ENCODE measurements at regions not wholly inside any gene's neighbourhood (a gene's known extent, or its start where the extent isn't known, plus 50 kb on each side); places are given as distances from the start of the nearest gene placed in this dataset.
"Not testable (repeated sequence)": the region's sequence is repeated elsewhere in the genome, so short reads cannot be mapped to it uniquely, and the experiment has no call there.

DNA sequence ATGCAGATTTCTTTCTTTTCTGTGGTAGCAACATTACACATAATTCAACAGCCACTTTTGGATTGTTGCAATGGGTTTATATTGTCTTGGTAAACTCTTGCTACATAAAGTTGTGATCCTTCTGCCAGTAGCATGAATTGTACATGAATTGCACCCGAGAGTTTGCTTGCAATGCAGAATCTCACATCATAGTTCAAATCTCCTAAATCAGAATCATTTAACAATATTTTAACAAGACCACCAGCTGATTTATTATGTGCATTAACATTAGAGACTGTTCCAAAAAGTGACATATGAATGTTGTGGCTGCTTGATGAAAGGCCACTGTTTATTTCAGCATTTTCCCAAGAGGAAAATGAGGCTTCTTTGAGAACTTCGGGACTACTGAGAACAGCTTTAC is 1491.8 kb upstream of the NUDT12 start:
- DNase-seq (no peak), ATAC-seq (no peak)
- 38% methylated on average over 2 of the region's 2 CpGs for WGBS (ENCODE audit: insufficient coverage, low coverage, low lambda C conversion rate, missing lambda C conversion rate)
- no peaks in the 10 kb centered on the region for H3K27me3 ChIP-seq
- H3K4me3 ChIP-seq = no peak overlapping the region
- H3K27ac ChIP-seq = no peak overlapping the region
- intact Hi-C loops (cut with DNase I) = no loop called here
- no peaks in the 10 kb centered on the region for H3K4me1 ChIP-seq
- H3K9me3 ChIP-seq = no peaks in the 10 kb centered on the region
- no peaks in the 10 kb centered on the region for H3K36me3 ChIP-seq
- TF ChIP-seq POLR2A (IDR thresholded peaks at IDR 0.05) = no peak
- TF ChIP-seq, protein P1, sequence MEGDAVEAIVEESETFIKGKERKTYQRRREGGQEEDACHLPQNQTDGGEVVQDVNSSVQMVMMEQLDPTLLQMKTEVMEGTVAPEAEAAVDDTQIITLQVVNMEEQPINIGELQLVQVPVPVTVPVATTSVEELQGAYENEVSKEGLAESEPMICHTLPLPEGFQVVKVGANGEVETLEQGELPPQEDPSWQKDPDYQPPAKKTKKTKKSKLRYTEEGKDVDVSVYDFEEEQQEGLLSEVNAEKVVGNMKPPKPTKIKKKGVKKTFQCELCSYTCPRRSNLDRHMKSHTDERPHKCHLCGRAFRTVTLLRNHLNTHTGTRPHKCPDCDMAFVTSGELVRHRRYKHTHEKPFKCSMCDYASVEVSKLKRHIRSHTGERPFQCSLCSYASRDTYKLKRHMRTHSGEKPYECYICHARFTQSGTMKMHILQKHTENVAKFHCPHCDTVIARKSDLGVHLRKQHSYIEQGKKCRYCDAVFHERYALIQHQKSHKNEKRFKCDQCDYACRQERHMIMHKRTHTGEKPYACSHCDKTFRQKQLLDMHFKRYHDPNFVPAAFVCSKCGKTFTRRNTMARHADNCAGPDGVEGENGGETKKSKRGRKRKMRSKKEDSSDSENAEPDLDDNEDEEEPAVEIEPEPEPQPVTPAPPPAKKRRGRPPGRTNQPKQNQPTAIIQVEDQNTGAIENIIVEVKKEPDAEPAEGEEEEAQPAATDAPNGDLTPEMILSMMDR (IDR thresholded peaks at IDR 0.05) = no peak

DNA sequence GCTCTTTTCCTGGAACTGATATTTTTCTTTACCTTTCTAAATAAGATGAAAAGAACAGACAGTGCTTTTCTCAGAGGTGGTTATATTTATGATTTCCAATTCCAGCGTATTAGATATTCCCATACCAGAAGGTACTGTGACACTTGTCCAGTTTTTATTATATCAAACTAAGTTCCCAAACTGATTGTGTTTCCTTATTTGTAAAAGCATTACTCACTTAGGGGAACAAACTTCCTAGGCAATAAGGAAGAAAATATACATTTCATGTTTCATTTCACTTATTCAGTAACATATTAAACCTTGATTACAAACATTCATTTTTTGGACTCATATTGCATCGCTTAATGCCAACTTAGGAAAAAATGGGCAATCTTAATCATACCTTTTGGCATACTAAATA is 1480.0 kb upstream of the NUDT12 start:
- no peaks in the 10 kb centered on the region for H3K4me1 ChIP-seq
- H3K27ac ChIP-seq = no peak overlapping the region
- no peaks in the 10 kb centered on the region for H3K9me3 ChIP-seq
- ATAC-seq (no peak), DNase-seq (no peak)
- H3K27me3 ChIP-seq = no peaks in the 10 kb centered on the region
- intact Hi-C loops (cut with DNase I) = no loop called here
- no peak overlapping the region for H3K4me3 ChIP-seq
- TF ChIP-seq POLR2A (IDR thresholded peaks at IDR 0.05) = no peak
- TF ChIP-seq, protein P1 (IDR thresholded peaks at IDR 0.05) = no peak
- WGBS (ENCODE audit: insufficient coverage, low coverage, low lambda C conversion rate, missing lambda C conversion rate) = 77% methylated on average over 2 of the region's 2 CpGs
- H3K36me3 ChIP-seq = no peaks in the 10 kb centered on the region

DNA sequence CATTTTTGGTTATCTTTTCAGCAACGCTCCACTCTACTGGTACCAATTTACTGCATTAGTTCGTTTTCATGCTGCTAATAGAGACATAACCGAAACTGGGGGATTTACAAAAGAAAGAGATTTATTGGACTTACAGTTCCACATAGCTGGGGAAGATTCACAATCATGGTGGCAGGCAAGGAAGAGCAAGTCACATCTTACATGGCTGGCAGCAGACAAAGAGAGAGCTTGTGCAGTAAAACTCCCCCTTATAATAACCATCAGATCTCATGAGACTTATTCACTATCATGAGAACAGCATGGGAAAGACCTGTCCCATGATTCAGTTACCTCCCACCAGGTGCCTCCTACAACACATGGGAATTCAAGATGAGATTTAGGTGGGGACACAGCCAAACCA is 1474.2 kb upstream of the NUDT12 start:
- WGBS (ENCODE audit: insufficient coverage, low coverage, low lambda C conversion rate, missing lambda C conversion rate) = 56% methylated on average over 3 of the region's 3 CpGs
- DNase-seq; H3K36me3 ChIP-seq; H3K4me3 ChIP-seq; H3K9me3 ChIP-seq; H3K27me3 ChIP-seq; intact Hi-C loops (cut with DNase I); H3K27ac ChIP-seq; H3K4me1 ChIP-seq; ATAC-seq: not testable (repeated sequence)

DNA sequence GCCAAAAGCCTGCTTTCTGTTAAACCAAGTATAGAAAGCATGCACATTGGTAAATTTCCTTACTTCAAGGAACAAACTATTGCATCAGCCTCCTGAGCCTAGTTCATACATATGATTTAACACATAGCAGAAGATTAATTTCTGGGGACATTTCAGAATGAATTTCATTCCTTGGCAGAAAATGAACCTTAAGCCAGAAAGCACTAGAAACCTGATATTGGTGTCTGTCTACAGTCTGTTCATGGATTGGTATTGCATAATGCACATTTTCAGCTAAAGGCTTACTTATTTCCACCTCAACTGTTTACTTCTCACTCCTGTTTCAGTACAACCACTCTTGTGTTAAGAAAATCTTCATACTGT is 1471.8 kb upstream of the NUDT12 start:
- Histone ChIP-seq H3K27ac (no peak overlapping the region), H3K4me3 (no peak overlapping the region), H3K4me1 (no peaks in the 10 kb centered on the region), H3K36me3 (no peaks in the 10 kb centered on the region), H3K9me3 (no peaks in the 10 kb centered on the region), H3K27me3 (no peaks in the 10 kb centered on the region)
- ATAC-seq (no peak), DNase-seq (no peak)
- TF ChIP-seq, protein P1 (IDR thresholded peaks at IDR 0.05) = no peak
- no peak for TF ChIP-seq POLR2A (IDR thresholded peaks at IDR 0.05)
- intact Hi-C loops (cut with DNase I) = no loop called here

DNA sequence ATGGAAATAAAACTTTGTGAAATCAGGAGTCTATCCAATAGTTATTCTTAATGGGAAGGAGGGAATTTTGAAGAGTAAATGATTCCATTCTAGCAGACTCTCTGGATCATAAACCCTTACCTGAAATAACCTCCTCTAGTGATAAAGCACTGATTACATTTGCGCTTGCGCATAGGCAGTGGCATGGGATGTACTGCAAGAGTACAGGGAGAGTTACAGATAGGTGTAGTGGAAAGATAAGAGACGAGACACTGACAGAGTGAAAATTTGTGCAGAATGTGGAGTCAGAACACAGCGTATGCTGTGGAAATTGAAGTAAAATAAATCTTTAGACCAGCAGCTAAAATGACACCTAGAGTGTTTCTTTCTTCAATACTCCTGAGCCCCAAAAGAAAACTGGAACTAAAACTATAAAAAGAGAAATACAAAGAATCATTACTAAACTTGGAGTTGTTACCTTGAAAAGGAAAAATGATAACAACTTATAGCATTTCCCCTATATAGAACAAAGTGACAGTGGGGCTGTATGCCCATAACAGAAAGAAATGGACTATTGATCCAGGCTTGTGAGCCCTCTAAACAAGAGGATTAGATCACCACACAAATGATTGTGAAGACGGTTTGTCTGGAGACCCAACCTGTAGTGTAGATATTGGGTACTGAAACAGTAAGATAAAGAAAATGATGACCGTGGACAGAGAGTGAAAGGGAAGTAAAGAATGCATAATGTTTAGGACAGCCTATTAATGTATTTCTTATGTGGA is 1471.2 kb upstream of the NUDT12 start:
- Histone ChIP-seq H3K9me3 (no peaks in the 10 kb centered on the region), H3K4me3 (no peak overlapping the region), H3K27me3 (no peaks in the 10 kb centered on the region), H3K36me3 (no peaks in the 10 kb centered on the region), H3K4me1 (no peaks in the 10 kb centered on the region), H3K27ac (no peak overlapping the region)
- WGBS (ENCODE audit: insufficient coverage, low coverage, low lambda C conversion rate, missing lambda C conversion rate) = 33% methylated on average over 6 of the region's 6 CpGs
- no peak for TF ChIP-seq POLR2A (IDR thresholded peaks at IDR 0.05)
- TF ChIP-seq, protein P1 (IDR thresholded peaks at IDR 0.05) = no peak
- no peak for DNase-seq
- intact Hi-C loops (cut with DNase I) = no loop called here
- ATAC-seq = no peak

All from right lobe of liver (tissue), 6 donors.